Uterus (tissue), 3 donors: ENCODE measurements at regions not wholly inside any gene's neighbourhood (a gene's known extent, or its start where the extent isn't known, plus 50 kb on each side); places are given as distances from the start of the nearest gene placed in this dataset.

Experiments
- DNase-seq, 2 donors: peaks; one replicate each; pipeline ENCODE4 v3.0.0-alpha.2; 2019 to 2020
- H3K27ac ChIP-seq, 2 donors: fragments of 200-600 bp; sonication (generic); 1 replicate in 1 of 2; 2 replicates in 1 of 2; pipeline ENCODE4 v1.5.1; 2016 to 2018
- H3K27me3 ChIP-seq, 2 donors: fragments of 200-600 bp; sonication (generic); one replicate each; pipeline ENCODE4 v1.5.1; 2018 to 2019; ENCODE audit warnings: control low read depth in 1 of 2
- H3K36me3 ChIP-seq, 2 donors: fragments of 200-600 bp; sonication (generic); one replicate each; pipeline ENCODE4 v1.5.1; 2019; ENCODE audit warnings: control low read depth in 1 of 2
- H3K4me1 ChIP-seq, 2 donors: fragments of 200-600 bp; sonication (generic); one replicate each; pipeline ENCODE4 v1.5.1; 2018 to 2019; ENCODE audit warnings: control low read depth in 1 of 2
- H3K4me3 ChIP-seq, 2 donors: fragments of 200-600 bp; sonication (generic); 1 replicate in 1 of 2; 2 replicates in 1 of 2; pipeline ENCODE4 v1.5.1; 2018 to 2019; ENCODE audit warnings: mild to moderate bottlenecking in 1 of 2
- H3K9me3 ChIP-seq, 2 donors: fragments of 200-600 bp; sonication (generic); one replicate each; pipeline ENCODE4 v1.5.1; 2019; ENCODE audit warnings: control low read depth in 1 of 2
- CTCF ChIP-seq, 4 experiments: fragments of 200-600 bp in 2 of 4; fragments of 450-650 bp in 2 of 4; sonication (generic) in 2 of 4; IDR thresholded peaks; one replicate each; pipeline ENCODE4 v1.5.1; 2016 to 2019; ENCODE audit warnings: antibody characterized with exemption in 4 of 4, mild to moderate bottlenecking in 2 of 4, moderate library complexity in 1 of 4
- POLR2A ChIP-seq, 2 donors: fragments of 450-650 bp; IDR thresholded peaks; one replicate each; pipeline ENCODE4 v1.6.1; 2016; ENCODE audit warnings: antibody characterized with exemption in 2 of 2, mild to moderate bottlenecking in 1 of 2, moderate library complexity in 1 of 2
- intact Hi-C: fragments of 100-400 bp; cut with DNase I; formaldehyde crosslinking; loops from one replicate; pipeline ENCODE4 v1.15.1; 2023; ENCODE audit warnings: low total_unique reads
- donor health status: DM: yes; HTN: yes; CAD: no.

- no peak overlapping the region for H3K27ac ChIP-seq
- TF ChIP-seq POLR2A (IDR thresholded peaks at IDR 0.05) (no peak), CTCF (IDR thresholded peaks at IDR 0.05) (no peak)
Observed at GRCh38 chr2:128502638-128503246, 184.1 kb upstream of the HS6ST1 start.

GRCh38 chr2:128503399-128504245, 185.0 kb upstream of the HS6ST1 start:
- H3K27ac ChIP-seq, result no peak overlapping the region
- no peaks in the 10 kb centered on the region for H3K27me3 ChIP-seq
- no peak for DNase-seq
- no peaks in the 10 kb centered on the region for H3K36me3 ChIP-seq
- no peak for TF ChIP-seq CTCF (IDR thresholded peaks at IDR 0.05)
- TF ChIP-seq POLR2A (IDR thresholded peaks at IDR 0.05), result no peak
- no peaks in the 10 kb centered on the region for H3K9me3 ChIP-seq
- no peaks in the 10 kb centered on the region for H3K4me1 ChIP-seq
- no peak overlapping the region for H3K4me3 ChIP-seq
- intact Hi-C loops, result no loop called here

More at GRCh38 chr2:128502638-128503246, 184.1 kb upstream of the HS6ST1 start:
- intact Hi-C loops, result no loop called here
- no peaks in the 10 kb centered on the region for H3K27me3 ChIP-seq
- no peak overlapping the region for H3K4me3 ChIP-seq
- no peaks in the 10 kb centered on the region for H3K9me3 ChIP-seq
- no peaks in the 10 kb centered on the region for H3K36me3 ChIP-seq
- no peak for DNase-seq
- no peaks in the 10 kb centered on the region for H3K4me1 ChIP-seq

DNA sequence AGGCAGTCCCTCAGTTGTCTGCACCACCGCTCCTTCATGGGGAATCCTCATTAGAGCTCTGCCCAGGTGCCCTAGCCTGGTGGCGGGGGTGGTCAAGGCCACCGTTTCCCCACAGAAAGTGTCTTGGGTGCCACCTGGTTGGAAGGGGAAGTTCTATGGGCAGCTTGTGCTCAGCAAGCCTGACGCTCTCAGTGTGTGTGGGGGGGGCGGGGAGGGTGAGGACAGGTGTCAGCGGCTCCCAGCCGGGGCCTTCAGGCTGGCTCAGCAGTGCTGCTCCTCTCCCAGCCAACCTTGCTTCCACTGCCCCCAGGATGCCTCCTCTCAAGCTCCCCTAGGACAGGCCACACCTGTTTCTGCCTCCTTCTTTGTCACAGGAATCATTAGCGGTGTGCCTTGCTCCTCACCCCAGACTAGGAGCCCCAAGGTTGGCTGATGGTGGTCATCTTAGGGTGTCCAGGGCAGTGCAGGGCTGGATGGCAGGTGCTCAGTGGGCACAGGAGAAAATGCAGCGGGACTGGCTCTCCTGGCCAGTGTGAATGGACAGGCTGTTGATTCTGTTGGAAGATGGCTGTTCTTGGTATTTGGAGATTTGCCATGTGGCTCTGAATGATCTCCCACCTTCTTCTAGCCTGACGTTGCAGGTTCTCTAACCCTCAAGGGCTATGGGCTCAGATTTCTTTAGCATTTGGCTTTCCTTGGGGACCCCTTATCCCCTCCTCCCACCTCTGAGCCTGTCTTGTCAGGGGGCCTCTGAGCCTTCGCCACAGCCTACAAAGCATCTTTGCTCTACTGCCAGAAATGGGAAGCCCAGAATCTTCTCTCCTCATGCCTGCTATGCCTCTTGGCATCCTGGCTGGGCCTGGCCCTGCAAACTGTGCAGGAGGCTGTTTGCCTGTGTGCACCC, 185.8 kb upstream of the HS6ST1 start:
- Histone ChIP-seq H3K27ac (no peak overlapping the region), H3K9me3 (no peaks in the 10 kb centered on the region), H3K4me1 (no peaks in the 10 kb centered on the region), H3K27me3 (no peaks in the 10 kb centered on the region), H3K4me3 (no peak overlapping the region), H3K36me3 (no peaks in the 10 kb centered on the region)
- no peak for DNase-seq
- intact Hi-C loops, result no loop called here
- TF ChIP-seq CTCF (IDR thresholded peaks at IDR 0.05) (no peak), POLR2A (IDR thresholded peaks at IDR 0.05) (no peak)

GRCh38 chr2:128505150-128505490, 186.5 kb upstream of the HS6ST1 start:
- Histone ChIP-seq H3K27ac (no peak overlapping the region), H3K9me3 (no peaks in the 10 kb centered on the region), H3K4me1 (no peaks in the 10 kb centered on the region), H3K4me3 (no peak overlapping the region), H3K27me3 (no peaks in the 10 kb centered on the region), H3K36me3 (no peaks in the 10 kb centered on the region)
- DNase-seq, result no peak
- no peak for TF ChIP-seq CTCF (IDR thresholded peaks at IDR 0.05)
- TF ChIP-seq POLR2A (IDR thresholded peaks at IDR 0.05), result no peak
- intact Hi-C loops, result no loop called here
